HG02938 (cell line): ENCODE measurements at regions not wholly inside any gene's neighbourhood (a gene's known extent, or its start where the extent isn't known, plus 50 kb on each side); places are given as distances from the start of the nearest gene placed in this dataset.
A peak's percentile ranks its signal among the peaks of the same experiment; 100 is the strongest.

Experiments
- ATAC-seq: cut with Tn5 transposase; IDR thresholded peaks from one replicate; pipeline ENCODE4 v1.9.1; 2021; ENCODE audit warnings: mild to moderate bottlenecking, moderate library complexity; ENCODE audit not compliant: unreplicated experiment

DNA sequence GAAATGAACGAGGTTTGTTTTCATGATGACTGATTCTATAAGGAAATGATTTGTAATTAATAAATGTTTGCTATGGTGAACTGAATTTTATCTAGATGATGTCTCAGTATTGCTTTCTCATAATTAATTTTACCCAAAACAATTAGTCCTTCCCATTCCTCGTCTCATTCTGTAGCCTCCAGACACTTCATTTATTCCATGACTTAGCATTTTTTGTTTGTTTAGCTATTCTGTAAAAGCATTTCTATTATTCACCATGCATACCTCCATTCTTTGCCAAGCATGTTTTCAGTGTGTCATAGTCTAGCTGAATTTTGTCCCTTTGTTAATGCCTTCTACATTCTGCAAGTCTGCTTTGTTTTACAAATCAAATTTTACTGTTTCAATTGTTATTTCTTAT lies 137.4 kb upstream of the RPL10L start:
- ATAC-seq = no peak

GRCh38 chr14:46782281-46782680 lies 130.7 kb upstream of the RPL10L start:
- ATAC-seq = no peak

DNA sequence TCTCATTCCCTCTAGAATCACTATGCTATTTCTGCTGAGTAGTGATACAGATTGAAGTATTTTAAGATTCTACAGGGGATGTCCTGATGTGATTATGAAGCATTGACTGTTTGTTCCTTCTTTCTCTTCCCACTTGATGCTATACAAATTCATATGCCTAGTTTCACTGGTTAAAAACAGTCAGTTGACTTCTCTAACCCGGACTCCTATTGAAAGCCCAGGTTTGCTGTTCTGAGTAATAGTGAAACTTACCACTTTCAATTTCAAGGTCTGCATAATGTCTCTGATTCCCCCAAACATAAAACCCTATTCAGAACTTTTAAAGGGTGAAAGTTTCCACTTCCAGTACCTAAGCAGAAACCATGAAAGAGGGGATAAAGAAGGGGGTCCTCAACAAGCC lies 117.7 kb upstream of the RPL10L start:
- ATAC-seq = peak; percentile 99

DNA sequence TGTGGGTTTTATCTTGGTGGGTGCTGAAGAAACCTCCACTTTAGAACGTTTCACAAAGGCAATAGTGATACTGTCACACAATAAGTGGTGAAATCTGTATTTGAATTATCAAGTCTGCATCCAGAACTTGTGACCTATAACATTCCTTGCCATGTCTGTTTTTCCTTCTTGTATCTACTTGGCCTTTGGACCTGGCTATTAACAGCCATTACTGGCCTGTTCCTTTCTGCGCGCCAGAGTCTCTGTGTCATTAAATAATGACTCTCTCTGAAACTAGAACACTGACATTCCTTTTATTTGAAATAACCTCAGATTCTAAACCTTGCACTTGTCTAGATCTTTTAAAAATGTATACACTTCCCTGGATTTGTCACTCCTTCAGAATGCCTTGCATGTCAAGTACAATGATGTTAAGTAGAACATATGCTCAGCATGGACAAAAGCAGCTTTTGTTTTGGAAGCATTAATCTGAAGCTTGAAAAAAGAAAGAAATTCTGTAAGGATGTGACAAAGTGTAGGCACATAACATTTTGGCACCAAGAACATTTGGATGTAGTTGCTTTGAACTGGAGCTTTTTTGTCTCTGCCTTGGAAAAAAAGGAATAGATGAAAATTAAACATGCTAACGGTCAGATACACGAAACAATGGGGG lies 95.5 kb upstream of the RPL10L start:
- ATAC-seq = no peak

- no peak for ATAC-seq
These were observed 82.7 kb upstream of the RPL10L start for GRCh38 chr14:46734286-46734685.

DNA sequence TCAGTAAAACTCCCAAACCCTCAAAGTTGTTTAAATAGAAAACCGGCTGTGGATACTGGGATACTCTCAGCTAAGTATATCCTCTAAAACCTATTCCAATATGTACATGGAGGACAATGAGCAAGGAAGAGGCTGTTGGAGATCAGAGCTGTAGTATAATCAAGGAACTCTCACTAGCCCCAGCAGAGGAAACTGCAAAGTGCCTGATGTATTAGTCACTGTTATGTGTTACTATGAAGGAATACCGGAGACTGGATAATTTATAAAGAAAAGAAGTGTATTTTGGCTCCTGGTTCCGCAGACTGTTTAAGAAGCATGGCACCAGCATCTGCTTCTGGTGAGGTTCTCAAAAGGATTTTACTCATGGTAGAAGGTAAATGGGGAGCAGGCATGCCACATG lies 65.6 kb upstream of the RPL10L start:
- ATAC-seq = no peak
